ENCODE measurements at regions not wholly inside any gene's neighbourhood (a gene's known extent, or its start where the extent isn't known, plus 50 kb on each side); places are given as distances from the start of the nearest gene placed in this dataset.
"Not testable (repeated sequence)": the region's sequence is repeated elsewhere in the genome, so short reads cannot be mapped to it uniquely, and the experiment has no call there.

- H3K23ac ChIP-seq (ENCODE audit: low read depth, low read length); H3K79me1 ChIP-seq (ENCODE audit: low read depth in 1 of 2, low read length in 2 of 2); H4K8ac ChIP-seq (ENCODE audit: low read depth in 2 of 2, low read length in 2 of 2); H2AK5ac ChIP-seq (ENCODE audit: low read depth, low read length); H2BK5ac ChIP-seq (ENCODE audit: low read depth, low read length, poor library complexity, severe bottlenecking); POLR2A ChIA-PET (ENCODE audit: unreplicated experiment); dilution Hi-C loops (cut with HindIII; ENCODE audit: low sequenced_read_pairs, unreplicated experiment); H3K4ac ChIP-seq (ENCODE audit: low read depth, low read length); H3K9ac ChIP-seq (ENCODE audit: low read depth, low read length); H4K5ac ChIP-seq (ENCODE audit: low read depth, low read length); CTCF ChIA-PET; H2AK9ac ChIP-seq (replicated peaks; ENCODE audit: low read depth, low read length, poor library complexity); H3K9me3 ChIP-seq (ENCODE audit: control insufficient read depth, insufficient read depth, low read length); ATAC-seq (ENCODE audit: low read depth); H3K27me3 ChIP-seq (ENCODE audit: control insufficient read depth, insufficient read depth, low read length); H3K36me3 ChIP-seq (ENCODE audit: control insufficient read depth, insufficient read depth, low read length); intact Hi-C loops (cut with micrococcal nuclease); H3K14ac ChIP-seq (replicated peaks; ENCODE audit: low read depth, low read length); H2AFZ ChIP-seq (replicated peaks; ENCODE audit: low read length, poor library complexity); H3K18ac ChIP-seq (ENCODE audit: low read depth, low read length); in situ Hi-C loops (cut with MboI; ENCODE audit: low sequenced_read_pairs); H3K56ac ChIP-seq (ENCODE audit: extremely low read depth, insufficient read depth, low read length); H3K9me1 ChIP-seq (ENCODE audit: insufficient read depth, low read length); H4K20me1 ChIP-seq (ENCODE audit: insufficient read depth, low read length); BruUV-seq (replicated peaks); H3K27ac ChIP-seq (ENCODE audit: insufficient read depth, low read length); DNase-seq; H3K4me1 ChIP-seq (ENCODE audit: control insufficient read depth, insufficient read depth, low read length); H3K4me2 ChIP-seq (ENCODE audit: low read depth, low read length); H2BK20ac ChIP-seq (ENCODE audit: low read depth, low read length); H4K91ac ChIP-seq (ENCODE audit: insufficient read depth, low read depth, low read length); H3K4me3 ChIP-seq (ENCODE audit: insufficient read depth, low read depth, low read length); H2BK15ac ChIP-seq (ENCODE audit: low read depth, low read length); H2BK120ac ChIP-seq (ENCODE audit: low read depth, low read length): not testable (repeated sequence)
- no CpG with 5 or more reads among the region's 2 CpGs for WGBS, 2 experiments (ENCODE audit: extremely low coverage in 2 of 2, insufficient read length in 1 of 2)
Observed at GRCh38 chrX:63135859-63136258, 215.3 kb downstream of the SPIN4 start.
